HG03159 (cell line): ENCODE measurements at regions not wholly inside any gene's neighbourhood (a gene's known extent, or its start where the extent isn't known, plus 50 kb on each side); places are given as distances from the start of the nearest gene placed in this dataset.

Experiments used
- ATAC-seq: cut with Tn5 transposase; IDR thresholded peaks from one replicate; pipeline ENCODE4 v1.9.1; 2021; ENCODE audit warnings: mild to moderate bottlenecking, moderate library complexity; ENCODE audit not compliant: unreplicated experiment

DNA sequence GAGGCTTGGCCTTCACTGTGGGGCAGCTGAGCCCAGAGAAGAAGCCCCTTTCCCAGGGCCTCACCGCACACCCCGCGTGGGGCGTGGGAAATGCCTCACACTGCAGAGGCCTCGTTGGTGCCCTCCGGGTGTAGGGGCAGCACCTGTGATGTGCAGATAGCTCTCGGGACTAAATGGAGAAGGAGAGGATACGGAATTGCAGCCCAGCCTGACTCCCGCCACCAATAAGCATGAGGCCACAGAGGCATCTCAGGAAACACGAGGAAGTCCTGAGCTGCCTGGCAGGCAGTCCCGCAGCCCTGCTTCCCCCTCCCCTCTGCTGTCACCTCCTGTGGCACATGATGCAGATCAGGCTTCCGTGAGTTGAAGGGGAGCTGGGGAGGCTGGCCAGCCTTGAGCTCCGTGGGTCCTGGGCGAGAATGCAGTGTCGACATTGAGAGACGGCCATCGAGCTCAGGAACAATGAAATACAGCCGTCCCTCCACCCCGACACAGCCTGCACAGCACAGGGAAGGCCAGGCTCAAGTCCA, 59.6 kb upstream of the PPP2R2D start:
- no peak for ATAC-seq

DNA sequence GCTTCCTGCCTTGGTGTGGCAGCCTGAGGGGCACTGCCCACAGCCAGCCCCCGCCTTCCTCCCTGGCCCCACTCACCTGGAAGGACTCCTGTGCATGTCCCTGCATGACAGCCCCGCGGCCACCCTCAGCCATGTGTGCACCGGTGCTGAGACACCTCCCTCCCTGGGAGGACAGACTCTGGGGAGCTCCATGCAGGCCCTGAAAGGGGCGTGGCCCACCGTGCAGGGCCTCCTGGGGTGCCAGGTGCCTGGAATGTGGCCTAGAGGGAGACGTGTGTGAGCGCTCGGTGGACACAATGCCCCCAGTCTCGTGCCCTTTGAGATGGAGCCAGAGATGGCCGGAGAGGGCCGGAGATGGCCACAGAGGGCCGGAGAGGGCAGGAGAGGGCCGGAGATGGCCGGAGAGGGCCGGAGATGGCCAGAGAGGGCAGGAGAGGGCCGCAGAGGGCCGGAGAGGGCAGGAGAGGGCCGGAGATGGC, 59.1 kb upstream of the PPP2R2D start:
- ATAC-seq, result no peak

DNA sequence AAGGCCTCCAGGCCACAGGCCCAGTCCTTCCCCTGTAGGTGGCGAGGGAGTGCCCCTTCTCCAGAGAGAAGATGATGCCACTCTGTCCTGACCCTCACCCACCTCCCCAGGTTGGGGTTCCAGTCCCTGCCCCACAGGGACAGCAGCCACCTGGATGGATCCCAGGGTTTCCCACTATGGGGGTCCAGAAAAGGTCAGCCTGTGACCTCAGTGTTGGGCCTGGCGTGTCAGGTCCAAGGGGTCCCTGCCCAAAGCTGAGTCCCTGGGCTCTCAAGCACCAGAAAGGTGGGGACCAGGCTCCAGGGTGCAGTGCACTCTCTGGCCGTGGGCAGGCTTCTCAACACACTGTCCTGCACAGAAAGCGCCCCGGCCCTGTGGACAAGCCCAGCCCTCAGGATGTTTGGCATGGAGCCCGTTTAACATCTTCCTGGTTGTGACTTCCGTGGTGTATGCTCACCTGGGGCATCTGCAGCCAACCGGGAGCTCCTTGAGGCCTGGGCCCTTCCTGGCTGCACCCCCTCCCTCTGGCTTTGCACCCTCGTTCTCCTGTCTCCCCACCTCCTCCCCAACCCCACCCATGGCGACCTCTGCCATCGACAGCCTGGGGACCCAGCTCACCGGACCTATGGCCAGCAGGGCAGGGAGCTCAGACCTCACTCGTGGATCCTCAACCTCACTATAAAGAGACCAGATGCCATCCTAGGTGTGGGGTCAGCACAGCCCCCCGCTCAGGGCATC, 58.3 kb upstream of the PPP2R2D start:
- no peak for ATAC-seq

DNA sequence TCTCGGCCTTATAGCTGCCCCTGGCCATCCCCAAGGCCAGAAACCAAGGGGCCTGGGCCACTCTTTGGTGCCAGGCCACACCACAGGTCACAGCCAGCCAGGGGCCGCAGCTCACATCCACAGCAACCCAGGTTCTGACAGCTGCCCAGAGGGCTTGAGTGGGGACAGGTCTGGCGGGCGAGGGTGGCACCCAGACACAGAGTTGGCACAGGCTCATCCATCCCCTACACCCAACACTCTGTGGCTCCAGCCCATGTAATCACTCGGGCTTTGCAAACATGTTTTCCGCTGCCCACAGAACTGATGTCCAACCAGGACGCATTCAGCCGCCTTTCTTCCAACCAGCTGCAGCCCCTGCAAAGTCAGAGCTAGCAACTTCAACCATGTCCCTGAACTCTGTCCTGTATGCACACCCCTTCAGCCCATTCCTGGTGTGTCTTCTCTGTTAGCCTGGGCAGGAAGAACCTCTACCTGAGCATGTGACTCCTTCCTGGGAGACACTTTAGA, 57.7 kb upstream of the PPP2R2D start:
- no peak for ATAC-seq

DNA sequence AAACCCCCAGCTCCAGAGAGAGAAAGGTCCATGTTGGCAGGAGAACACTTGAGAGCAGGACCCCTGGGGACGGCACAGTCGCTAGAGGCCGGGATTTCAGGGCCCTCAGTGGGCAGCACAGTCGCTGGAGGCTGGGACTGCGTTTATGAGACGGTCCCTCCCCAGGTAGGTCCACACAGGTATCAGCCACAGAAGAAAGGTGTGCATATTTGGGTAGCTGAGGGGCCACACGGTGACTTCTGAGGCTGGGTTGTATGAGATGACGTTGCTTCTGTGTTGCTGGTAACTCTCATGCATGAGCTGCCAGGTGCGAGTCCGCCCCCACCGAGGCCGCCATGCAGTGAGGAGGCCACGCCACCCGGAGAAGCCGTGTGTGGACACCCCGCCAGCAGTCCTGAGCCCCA, 56.9 kb upstream of the PPP2R2D start:
- no peak for ATAC-seq

DNA sequence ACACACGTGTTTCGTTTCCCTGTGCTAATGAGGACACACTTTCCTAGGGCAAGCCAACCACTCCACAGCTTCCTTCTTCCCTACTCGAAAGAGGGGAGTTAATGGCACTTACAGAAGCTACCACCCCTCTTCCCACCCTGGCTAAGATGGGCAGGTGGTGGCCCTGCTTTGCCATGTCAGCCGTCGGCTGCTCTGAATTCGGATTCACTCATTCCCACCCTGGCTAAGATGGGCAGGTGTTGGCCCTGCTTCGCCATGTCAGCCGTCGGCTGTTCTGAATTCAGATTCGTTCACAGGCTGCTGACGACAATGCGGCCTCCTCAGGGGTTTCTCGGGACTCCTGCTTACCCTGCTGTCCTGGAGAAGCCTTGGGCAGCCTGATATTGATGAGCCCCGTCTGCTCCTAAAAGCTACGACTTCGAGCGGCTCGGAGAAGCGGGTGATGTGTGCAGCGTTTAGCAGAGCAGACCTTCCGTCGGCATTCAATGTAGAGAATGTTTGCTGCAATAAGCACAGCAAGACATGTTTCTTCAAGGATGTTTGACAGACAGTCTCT, 56.2 kb upstream of the PPP2R2D start:
- no peak for ATAC-seq

DNA sequence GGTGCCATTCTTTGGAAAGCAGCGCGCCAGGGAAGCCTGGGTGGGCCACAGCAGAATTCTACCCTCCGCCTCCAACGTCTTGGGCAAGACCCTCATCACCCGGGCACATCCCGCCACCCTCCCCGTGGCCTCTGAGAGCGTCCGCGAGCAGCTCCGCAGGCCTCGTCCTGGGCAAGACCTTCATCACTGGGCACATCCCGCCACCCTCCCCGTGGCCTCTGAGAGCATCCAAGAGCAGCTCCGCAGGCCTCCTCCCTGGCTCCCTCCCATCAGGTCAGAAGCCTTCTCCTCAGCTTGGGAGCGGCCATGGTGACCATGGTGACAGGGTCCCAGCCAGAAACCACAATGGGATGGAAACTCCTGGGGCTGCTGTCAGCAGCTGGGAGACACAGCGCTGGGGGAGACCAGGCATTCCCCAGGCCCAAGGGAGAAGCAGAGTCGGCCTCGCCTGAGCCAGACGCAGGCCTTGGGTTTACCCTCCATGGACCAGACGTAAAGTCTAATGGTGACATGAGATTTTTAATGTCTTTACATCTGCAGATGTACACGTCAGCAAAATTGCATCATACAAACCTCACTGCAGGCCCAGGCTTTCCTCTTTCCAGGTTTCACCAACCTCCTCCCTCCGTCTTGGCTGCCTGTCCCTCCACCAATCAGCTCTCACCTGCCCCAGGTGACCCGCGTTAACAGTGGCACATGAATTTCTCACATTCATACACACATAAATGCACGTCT, 55.1 kb upstream of the PPP2R2D start:
- ATAC-seq, result no peak

DNA sequence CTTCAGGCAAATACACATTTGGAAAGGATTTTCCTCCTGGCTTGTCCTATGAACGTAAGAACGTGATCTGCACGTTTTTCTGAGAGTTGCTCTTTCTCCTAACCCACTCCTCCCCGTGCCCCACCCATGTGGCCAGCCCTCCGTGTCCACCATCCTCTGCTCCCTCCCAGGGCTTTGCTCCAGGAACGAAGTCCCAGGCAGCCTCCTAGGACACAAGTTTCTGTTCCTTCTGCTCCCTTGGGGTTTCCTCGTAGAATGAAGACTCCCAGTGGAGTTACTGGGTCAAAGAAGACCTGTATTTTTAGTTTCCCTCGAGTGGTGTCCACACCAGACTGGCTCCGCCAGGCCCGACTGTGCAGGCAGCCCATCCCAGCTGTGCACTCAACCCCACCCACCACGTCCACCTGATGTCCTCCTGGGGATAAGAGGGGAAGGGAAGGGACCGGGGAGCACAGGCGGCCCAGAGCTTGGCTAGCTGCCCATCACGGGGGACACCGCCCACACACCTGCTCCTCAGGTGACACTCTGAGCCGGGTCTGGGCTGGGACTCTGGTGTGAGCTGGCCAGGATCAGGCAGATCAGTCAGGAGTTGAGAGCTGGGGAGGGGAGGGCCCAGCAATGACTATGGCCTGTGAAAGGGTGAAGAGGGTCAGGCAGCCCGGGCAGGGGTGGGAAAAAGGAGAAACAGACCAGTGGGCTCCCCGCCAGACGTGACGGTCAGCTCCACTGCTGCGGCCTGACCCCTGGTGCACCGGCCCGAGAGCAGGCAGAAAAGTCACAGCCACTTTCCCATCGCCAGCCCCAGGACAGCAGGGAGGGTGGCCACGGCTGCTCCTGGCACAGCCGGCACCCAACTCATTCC, 54.3 kb upstream of the PPP2R2D start:
- ATAC-seq, result no peak

DNA sequence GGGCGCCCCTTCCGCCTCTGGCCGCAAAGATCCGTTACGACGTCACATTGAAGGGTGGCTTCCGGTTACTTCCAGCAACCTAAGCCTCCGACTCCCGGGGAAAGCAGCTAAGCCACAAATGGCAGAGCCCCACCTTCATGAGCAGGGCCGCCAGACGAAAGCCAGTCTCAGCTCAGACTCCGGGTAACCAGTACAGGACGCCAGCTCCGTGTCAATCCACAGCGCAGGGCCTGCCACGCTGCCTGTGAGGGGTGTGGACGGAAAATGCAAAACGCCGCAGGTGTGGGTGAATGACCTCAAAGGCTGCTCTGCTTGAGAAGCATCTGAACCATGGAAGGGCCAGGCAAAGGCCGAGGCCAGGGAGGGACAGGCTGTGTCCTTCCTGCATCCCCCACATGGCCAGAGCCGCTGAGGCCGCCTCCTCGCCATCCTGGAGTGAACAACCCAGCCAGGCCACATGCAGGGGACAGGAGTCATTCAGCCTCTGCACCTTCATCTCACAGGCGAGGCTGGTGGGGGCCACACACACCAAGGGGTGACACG, 53.5 kb upstream of the PPP2R2D start:
- ATAC-seq, result no peak

DNA sequence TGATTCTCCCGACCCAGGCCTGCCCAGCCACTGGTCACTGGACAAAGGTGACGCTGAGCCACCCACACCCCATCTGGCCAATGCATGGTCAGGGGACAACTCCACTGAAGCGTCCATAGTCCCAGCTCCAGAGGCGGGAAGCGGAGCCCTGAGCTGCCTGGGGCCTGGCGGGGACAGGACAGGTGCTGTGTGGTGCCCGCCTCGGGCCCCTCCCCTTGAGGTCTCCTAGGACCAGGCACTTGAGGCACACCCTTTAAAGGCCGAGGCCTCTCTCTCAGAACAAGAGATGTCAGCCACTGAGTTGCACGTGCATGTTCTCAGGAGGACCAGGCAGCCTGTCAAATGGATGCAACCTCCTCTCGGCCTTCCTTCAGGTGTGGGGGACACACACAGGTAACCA, 52.5 kb upstream of the PPP2R2D start:
- no peak for ATAC-seq

DNA sequence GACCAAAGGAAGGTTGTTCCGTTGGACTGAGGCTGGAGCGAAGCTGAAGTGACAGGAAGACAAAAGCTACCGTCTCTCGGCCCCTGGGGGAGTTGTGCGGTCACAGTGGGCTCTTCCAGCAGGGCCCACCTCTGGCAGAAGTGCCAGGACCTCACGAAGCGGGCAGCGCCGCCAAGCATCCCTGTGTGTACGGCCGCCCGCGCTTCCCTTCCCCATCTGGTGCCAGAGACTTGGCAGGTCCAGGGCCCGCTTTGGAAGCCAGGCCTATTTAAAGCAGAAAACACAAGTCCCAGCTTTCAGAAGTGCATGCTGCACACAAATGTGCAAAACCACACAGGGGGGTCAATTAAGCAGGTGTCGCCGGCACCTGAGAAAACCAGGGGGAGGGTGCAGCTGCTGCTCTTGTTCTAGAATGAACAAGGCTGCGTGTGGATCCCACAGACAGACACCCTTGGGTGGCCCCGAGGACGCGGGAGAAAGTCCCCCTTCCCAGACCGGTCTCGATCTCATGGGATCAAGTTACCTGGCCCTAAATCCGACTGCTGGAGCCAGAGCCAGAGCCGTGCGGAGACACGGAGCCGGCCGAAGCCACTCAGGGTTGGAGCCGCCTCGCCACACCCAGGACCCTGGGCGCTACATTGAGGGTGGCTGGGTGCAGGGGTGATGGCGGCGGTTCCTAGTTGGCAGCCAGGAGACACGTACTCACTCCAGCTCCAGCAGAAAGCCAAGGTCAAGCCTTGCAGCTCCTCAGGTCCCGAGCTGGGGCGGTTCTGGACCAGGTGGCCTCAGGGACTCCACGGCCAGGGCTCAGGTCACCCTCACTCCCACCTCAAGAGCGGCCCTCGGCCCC, 51.8 kb upstream of the PPP2R2D start:
- ATAC-seq, result no peak

DNA sequence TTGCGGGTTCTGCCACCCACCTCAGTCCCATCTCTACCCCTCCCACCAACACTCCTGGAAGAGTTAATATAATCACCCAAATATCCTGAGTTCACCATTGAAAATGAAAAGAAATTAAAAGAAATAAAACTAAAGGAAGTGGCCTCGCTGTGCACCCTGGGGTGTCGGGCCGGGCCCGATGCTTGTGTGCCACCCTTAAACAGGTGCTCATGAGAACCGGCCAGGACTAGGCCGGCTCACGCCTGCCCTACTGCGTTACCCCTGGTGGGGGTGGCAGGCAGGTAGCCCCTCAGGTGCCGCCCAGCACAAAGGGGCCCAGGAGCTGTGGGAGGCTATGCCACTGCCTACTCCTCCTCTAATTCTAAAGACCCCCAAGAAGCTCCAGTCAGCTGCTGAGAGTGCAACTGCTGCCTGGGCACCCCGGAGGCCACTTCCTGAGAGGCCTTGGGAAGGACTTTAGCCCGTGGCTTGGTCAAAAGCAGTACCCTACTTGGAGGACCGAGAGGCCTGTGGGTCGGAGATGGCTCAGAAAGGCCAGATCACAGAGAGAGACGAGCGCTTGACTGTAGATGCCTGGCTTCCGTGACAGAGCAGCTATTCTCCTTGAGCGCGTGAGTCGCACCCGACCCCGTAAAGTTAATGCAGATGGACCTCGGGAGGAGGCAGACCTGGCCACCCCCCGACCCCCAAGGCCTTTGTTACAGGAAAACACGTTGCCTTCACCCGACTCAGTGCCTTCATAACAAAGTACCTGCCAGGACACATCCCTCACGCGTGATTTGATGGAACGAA, 51.0 kb upstream of the PPP2R2D start:
- ATAC-seq, result no peak

DNA sequence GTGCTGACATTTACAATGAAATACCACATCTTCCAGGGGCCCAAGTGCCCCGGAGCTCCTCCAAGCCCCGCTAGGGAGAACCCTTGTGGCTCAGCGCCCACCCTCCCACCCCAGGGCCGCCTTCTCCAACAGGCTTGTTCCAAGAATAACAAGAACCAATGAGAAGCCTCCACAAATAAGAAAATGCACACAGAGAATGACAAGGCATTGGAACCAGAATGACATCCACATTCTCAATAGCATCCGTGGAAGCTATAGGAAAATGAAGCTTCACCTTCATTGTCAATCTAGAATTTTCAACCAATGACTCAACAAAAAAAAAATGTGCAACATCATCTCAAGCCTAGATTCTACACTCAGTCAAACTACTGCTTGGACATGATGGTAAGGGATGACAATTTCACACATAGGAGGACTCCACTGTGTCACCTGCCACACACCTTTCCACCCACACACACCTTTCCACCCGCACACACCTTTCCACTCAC, 50.4 kb upstream of the PPP2R2D start:
- ATAC-seq, result no peak
